NT2/D1 (cell line): ENCODE measurements at regions not wholly inside any gene's neighbourhood (a gene's known extent, or its start where the extent isn't known, plus 50 kb on each side); places are given as distances from the start of the nearest gene placed in this dataset.

Experiments
- SUZ12 ChIP-seq: IDR thresholded peaks from 2 replicates; pipeline ENCODE4 v1.6.1; 2011; ENCODE audit not compliant: insufficient read length, insufficient read depth; ENCODE audit errors: extremely low read depth
- YY1 ChIP-seq: IDR thresholded peaks from 2 replicates; pipeline ENCODE4 v1.6.1; 2011; ENCODE audit not compliant: insufficient read length, insufficient read depth
- ZNF274 ChIP-seq: IDR thresholded peaks from 2 replicates; pipeline ENCODE4 v1.6.1; 2011; ENCODE audit warnings: mild to moderate bottlenecking, low read depth, low read length

DNA sequence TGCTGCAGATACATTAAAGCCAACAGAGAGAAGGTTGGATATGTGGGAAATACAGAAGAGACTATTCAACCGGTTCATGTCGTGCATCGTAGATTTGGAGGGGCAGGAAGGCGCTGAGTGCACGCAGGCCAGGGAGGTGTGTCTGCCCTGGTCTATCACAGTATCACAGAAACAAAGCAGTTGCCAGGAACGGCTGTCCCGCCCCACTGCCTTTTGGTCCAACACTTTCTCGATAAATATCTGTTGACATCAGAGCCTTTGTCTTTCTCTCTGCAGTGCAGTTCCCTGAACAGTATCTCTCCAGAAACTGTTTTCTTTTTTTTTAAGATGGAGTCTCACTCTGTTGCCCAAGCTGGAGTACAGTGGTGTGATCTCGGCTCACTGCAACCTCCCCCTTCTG, 151.1 kb upstream of the BCOR start:
- TF ChIP-seq YY1 (no peak), SUZ12 (no peak), ZNF274 (no peak)
